DMS53 (cell line): ENCODE measurements at regions not wholly inside any gene's neighbourhood (a gene's known extent, or its start where the extent isn't known, plus 50 kb on each side); places are given as distances from the start of the nearest gene placed in this dataset.

Experiments used
- DNase-seq: peaks from one replicate; lab custom pipeline; 2025; lab: John Stamatoyannopoulos, UW

GRCh38 chr3:88408935-88409334 lies 259.2 kb downstream of the C3orf38 start:
- no peak for DNase-seq

- DNase-seq = no peak
These were observed 260.5 kb downstream of the C3orf38 start for GRCh38 chr3:88410259-88410658.

GRCh38 chr3:88412346-88412745 lies 262.6 kb downstream of the C3orf38 start:
- DNase-seq = no peak

- no peak for DNase-seq
These were observed 266.7 kb downstream of the C3orf38 start for GRCh38 chr3:88416436-88416835.

- DNase-seq = no peak
These were observed 268.5 kb downstream of the C3orf38 start for GRCh38 chr3:88418219-88418618.

GRCh38 chr3:88433568-88433967 lies 283.8 kb downstream of the C3orf38 start:
- DNase-seq = no peak

- DNase-seq = no peak
These were observed 284.2 kb downstream of the C3orf38 start for GRCh38 chr3:88434001-88434400.

GRCh38 chr3:88440701-88441100 lies 290.9 kb downstream of the C3orf38 start:
- no peak for DNase-seq

GRCh38 chr3:88443066-88443465 lies 293.3 kb downstream of the C3orf38 start:
- no peak for DNase-seq

GRCh38 chr3:88444251-88444650 lies 294.5 kb downstream of the C3orf38 start:
- DNase-seq = peak; percentile 30

GRCh38 chr3:88452228-88452627 lies 302.5 kb downstream of the C3orf38 start:
- no peak for DNase-seq

- no peak for DNase-seq
These were observed 310.6 kb downstream of the C3orf38 start for GRCh38 chr3:88460369-88460768.

GRCh38 chr3:88462230-88462629 lies 312.5 kb downstream of the C3orf38 start:
- DNase-seq = no peak

- DNase-seq = no peak
These were observed 317.4 kb downstream of the C3orf38 start for GRCh38 chr3:88467191-88467590.

- DNase-seq = no peak
These were observed 319.5 kb downstream of the C3orf38 start for GRCh38 chr3:88469216-88469615.

GRCh38 chr3:88478460-88478859 lies 328.7 kb downstream of the C3orf38 start:
- DNase-seq = no peak

- no peak for DNase-seq
These were observed 331.1 kb downstream of the C3orf38 start for GRCh38 chr3:88480822-88481221.

- DNase-seq = no peak
These were observed 335.2 kb downstream of the C3orf38 start for GRCh38 chr3:88485001-88485400.

GRCh38 chr3:88508818-88509217 lies 359.1 kb downstream of the C3orf38 start:
- peak; percentile 6 for DNase-seq

GRCh38 chr3:88509582-88509981 lies 359.8 kb downstream of the C3orf38 start:
- DNase-seq = peak; percentile 46

GRCh38 chr3:88528494-88528893 lies 378.7 kb downstream of the C3orf38 start:
- no peak for DNase-seq

- DNase-seq = no peak
These were observed 384.8 kb downstream of the C3orf38 start for GRCh38 chr3:88534534-88534933.

- DNase-seq = no peak
These were observed 385.8 kb downstream of the C3orf38 start for GRCh38 chr3:88535563-88535962.

GRCh38 chr3:88542916-88543315 lies 393.2 kb downstream of the C3orf38 start:
- no peak for DNase-seq

GRCh38 chr3:88572450-88572849 lies 422.7 kb downstream of the C3orf38 start:
- no peak for DNase-seq
